ENCODE measurements at regions not wholly inside any gene's neighbourhood (a gene's known extent, or its start where the extent isn't known, plus 50 kb on each side); places are given as distances from the start of the nearest gene placed in this dataset.
"Not testable (repeated sequence)": the region's sequence is repeated elsewhere in the genome, so short reads cannot be mapped to it uniquely, and the experiment has no call there.

DNA sequence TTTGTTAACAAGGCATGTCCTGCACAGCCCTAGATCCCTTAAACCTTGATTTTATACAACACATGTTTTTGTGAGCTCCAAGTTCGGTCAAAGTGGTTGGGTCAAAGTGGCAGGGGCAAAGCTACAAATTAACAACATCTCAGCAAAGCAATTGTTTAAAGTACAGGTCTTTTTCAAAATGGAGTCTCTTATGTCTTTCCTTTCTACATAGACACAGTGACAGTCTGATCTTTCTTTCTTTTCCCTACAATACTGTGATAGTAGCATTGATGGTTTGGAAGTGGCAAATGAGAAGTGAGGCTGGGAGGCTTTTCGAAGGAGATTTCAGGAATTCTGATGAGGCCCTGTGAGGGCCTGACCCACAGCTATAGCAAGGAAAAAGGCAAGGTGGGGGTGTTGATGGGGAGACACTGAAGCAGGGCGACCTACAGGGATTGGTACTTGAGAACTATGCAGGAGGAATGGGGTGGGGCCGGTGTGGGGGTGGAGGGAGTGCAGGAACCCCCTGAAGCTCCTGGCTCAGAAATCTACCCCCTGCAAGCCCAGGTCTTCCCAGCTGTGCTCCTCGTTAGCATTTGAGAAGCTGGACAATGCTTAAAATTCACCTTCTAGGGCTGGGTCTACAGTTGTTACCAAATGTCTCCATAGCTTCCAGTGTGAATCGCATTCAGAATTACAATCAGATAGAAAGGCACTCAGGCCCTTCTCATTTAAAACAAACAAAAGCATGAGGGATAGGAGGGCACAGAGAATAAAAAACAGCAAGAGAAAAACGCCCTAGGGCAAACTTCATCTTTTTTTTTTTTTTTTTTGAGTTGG lies 102.6 kb upstream of the PPM1J start:
- H3K4me2 ChIP-seq (replicated peaks; ENCODE audit: extremely low read depth, low read length, poor library complexity, severe bottlenecking), result no peak overlapping the region
- no peak overlapping the region for H2AFZ ChIP-seq (ENCODE audit: insufficient read depth, low read depth, low read length, poor library complexity, severe bottlenecking)
- H3K27me3 ChIP-seq (ENCODE audit: control insufficient read depth in 2 of 2, insufficient read depth in 2 of 2, low read length in 2 of 2), result no peaks in the 10 kb centered on the region
- H3K27me3 Mint-ChIP-seq (ENCODE audit: low read depth in 3 of 3), result peaks cover 0 to 2% (median 1%) of the 10 kb centered on the region in 3 donors
- intact Hi-C loops (cut with micrococcal nuclease), result no loop called here
- H3K4me3 Mint-ChIP-seq, result no peak overlapping the region
- 91% methylated on average over 3 of the region's 7 CpGs for WGBS (ENCODE audit: insufficient coverage)
- no peaks in the 10 kb centered on the region for H3K36me3 ChIP-seq (replicated peaks in 1 of 2; ENCODE audit: control insufficient read depth in 1 of 2, insufficient read depth in 2 of 2, low read length in 2 of 2)
- no peaks in the 10 kb centered on the region for H3K36me3 Mint-ChIP-seq
- no peak for DNase-seq
- peak overlapping the region in 1 of 7 donors; percentile 15 for H3K27ac Mint-ChIP-seq
- H3K4me1 Mint-ChIP-seq, result peaks cover 16% of the 10 kb centered on the region
- H3K9ac ChIP-seq (ENCODE audit: insufficient read depth, low read length, poor library complexity, severe bottlenecking), result no peak overlapping the region
- no peak overlapping the region for H3K4me3 ChIP-seq (replicated peaks in 1 of 3; ENCODE audit: low read depth in 2 of 3, low read length in 3 of 3)
- no peak overlapping the region for H3K27ac ChIP-seq (ENCODE audit: low read depth in 1 of 2, low read length in 2 of 2)
- peaks cover 0 to 2% (median 0%) of the 10 kb centered on the region in 7 donors for H3K9me3 Mint-ChIP-seq
- H3K9me3 ChIP-seq (replicated peaks in 1 of 2; ENCODE audit: control insufficient read depth in 1 of 2, insufficient read depth in 1 of 2, low read length in 2 of 2), result no peaks in the 10 kb centered on the region
- H3K4me1 ChIP-seq (ENCODE audit: control insufficient read depth in 1 of 2, insufficient read depth in 2 of 2, low read length in 2 of 2), result peaks cover 16 to 17% of the 10 kb centered on the region in 2 donors
- TF ChIP-seq, protein P1, sequence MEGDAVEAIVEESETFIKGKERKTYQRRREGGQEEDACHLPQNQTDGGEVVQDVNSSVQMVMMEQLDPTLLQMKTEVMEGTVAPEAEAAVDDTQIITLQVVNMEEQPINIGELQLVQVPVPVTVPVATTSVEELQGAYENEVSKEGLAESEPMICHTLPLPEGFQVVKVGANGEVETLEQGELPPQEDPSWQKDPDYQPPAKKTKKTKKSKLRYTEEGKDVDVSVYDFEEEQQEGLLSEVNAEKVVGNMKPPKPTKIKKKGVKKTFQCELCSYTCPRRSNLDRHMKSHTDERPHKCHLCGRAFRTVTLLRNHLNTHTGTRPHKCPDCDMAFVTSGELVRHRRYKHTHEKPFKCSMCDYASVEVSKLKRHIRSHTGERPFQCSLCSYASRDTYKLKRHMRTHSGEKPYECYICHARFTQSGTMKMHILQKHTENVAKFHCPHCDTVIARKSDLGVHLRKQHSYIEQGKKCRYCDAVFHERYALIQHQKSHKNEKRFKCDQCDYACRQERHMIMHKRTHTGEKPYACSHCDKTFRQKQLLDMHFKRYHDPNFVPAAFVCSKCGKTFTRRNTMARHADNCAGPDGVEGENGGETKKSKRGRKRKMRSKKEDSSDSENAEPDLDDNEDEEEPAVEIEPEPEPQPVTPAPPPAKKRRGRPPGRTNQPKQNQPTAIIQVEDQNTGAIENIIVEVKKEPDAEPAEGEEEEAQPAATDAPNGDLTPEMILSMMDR (IDR thresholded peaks at IDR 0.05), result no peak
- H4K20me1 ChIP-seq (ENCODE audit: insufficient read depth, low read length), result no peaks in the 10 kb centered on the region
- H3K79me2 ChIP-seq (ENCODE audit: insufficient read depth, low read length), result no peaks in the 10 kb centered on the region

- H4K20me1 ChIP-seq (ENCODE audit: insufficient read depth, low read length), result no peaks in the 10 kb centered on the region
- no CpG with 5 or more reads among the region's 5 CpGs for WGBS (ENCODE audit: insufficient coverage)
- H3K4me1 ChIP-seq (ENCODE audit: control insufficient read depth in 1 of 2, insufficient read depth in 2 of 2, low read length in 2 of 2), result peaks cover 16 to 17% of the 10 kb centered on the region in 2 donors
- no peaks in the 10 kb centered on the region for H3K36me3 ChIP-seq (replicated peaks in 1 of 2; ENCODE audit: control insufficient read depth in 1 of 2, insufficient read depth in 2 of 2, low read length in 2 of 2)
- H3K9ac ChIP-seq (ENCODE audit: insufficient read depth, low read length, poor library complexity, severe bottlenecking), result no peak overlapping the region
- H3K27me3 Mint-ChIP-seq (ENCODE audit: low read depth in 3 of 3), result peaks cover 4 to 7% (median 5%) of the 10 kb centered on the region in 3 donors
- H3K4me2 ChIP-seq (replicated peaks; ENCODE audit: extremely low read depth, low read length, poor library complexity, severe bottlenecking), result no peak overlapping the region
- TF ChIP-seq, protein P1 (IDR thresholded peaks at IDR 0.05), result no peak
- no peak overlapping the region for H3K4me3 ChIP-seq (replicated peaks in 1 of 3; ENCODE audit: low read depth in 2 of 3, low read length in 3 of 3)
- DNase-seq, result no peak
- no peaks in the 10 kb centered on the region for H3K79me2 ChIP-seq (ENCODE audit: insufficient read depth, low read length)
- peaks cover 0 to 2% (median 0%) of the 10 kb centered on the region in 7 donors for H3K9me3 Mint-ChIP-seq
- no peak overlapping the region for H3K27ac ChIP-seq (ENCODE audit: low read depth in 1 of 2, low read length in 2 of 2)
- intact Hi-C loops (cut with micrococcal nuclease), result no loop called here
- H3K27me3 ChIP-seq (ENCODE audit: control insufficient read depth in 2 of 2, insufficient read depth in 2 of 2, low read length in 2 of 2), result no peaks in the 10 kb centered on the region
- no peak overlapping the region for H2AFZ ChIP-seq (ENCODE audit: insufficient read depth, low read depth, low read length, poor library complexity, severe bottlenecking)
- no peaks in the 10 kb centered on the region for H3K36me3 Mint-ChIP-seq
- peaks cover 16% of the 10 kb centered on the region for H3K4me1 Mint-ChIP-seq
- no peak overlapping the region for H3K4me3 Mint-ChIP-seq
- no peak overlapping the region for H3K27ac Mint-ChIP-seq
- H3K9me3 ChIP-seq (replicated peaks in 1 of 2; ENCODE audit: control insufficient read depth in 1 of 2, insufficient read depth in 1 of 2, low read length in 2 of 2), result no peaks in the 10 kb centered on the region
These were observed 100.2 kb upstream of the PPM1J start for GRCh38 chr1:112815376-112815775.

DNA sequence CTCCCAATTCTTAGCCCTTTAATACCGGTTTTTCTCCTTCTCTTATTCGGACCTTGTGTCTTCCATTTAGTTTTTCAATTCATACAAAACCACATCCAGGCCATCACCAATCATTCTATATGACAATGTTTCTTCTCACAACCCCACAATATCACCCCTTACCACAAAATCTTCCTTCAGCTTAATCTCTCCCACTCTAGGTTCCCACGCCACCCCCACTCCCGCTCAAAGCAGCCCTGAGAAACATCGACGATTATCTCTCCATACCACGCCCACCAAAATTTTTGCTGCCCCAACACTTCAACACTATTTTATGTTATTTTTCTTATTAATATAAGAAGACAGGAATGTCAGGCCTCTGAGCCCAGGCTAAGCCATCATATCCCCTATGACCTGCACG lies 99.5 kb upstream of the PPM1J start:
- H3K27me3 Mint-ChIP-seq (ENCODE audit: low read depth in 3 of 3); H3K36me3 ChIP-seq (replicated peaks in 1 of 2; ENCODE audit: control insufficient read depth in 1 of 2, insufficient read depth in 2 of 2, low read length in 2 of 2); H3K36me3 Mint-ChIP-seq; H3K27ac Mint-ChIP-seq; H3K4me1 Mint-ChIP-seq; H3K9me3 Mint-ChIP-seq; H3K9ac ChIP-seq (ENCODE audit: insufficient read depth, low read length, poor library complexity, severe bottlenecking); H4K20me1 ChIP-seq (ENCODE audit: insufficient read depth, low read length); DNase-seq; H3K27me3 ChIP-seq (ENCODE audit: control insufficient read depth in 2 of 2, insufficient read depth in 2 of 2, low read length in 2 of 2); H3K79me2 ChIP-seq (ENCODE audit: insufficient read depth, low read length); H3K27ac ChIP-seq (ENCODE audit: low read depth in 1 of 2, low read length in 2 of 2); H3K4me2 ChIP-seq (replicated peaks; ENCODE audit: extremely low read depth, low read length, poor library complexity, severe bottlenecking); H2AFZ ChIP-seq (ENCODE audit: insufficient read depth, low read depth, low read length, poor library complexity, severe bottlenecking); H3K9me3 ChIP-seq (replicated peaks in 1 of 2; ENCODE audit: control insufficient read depth in 1 of 2, insufficient read depth in 1 of 2, low read length in 2 of 2); H3K4me3 ChIP-seq (replicated peaks in 1 of 3; ENCODE audit: low read depth in 2 of 3, low read length in 3 of 3); H3K4me3 Mint-ChIP-seq; intact Hi-C loops (cut with micrococcal nuclease): not testable (repeated sequence)
- H3K4me1 ChIP-seq (ENCODE audit: control insufficient read depth in 1 of 2, insufficient read depth in 2 of 2, low read length in 2 of 2), result peaks cover 11 to 12% of the 10 kb centered on the region in 2 donors
- 100% methylated on average over 3 of the region's 8 CpGs for WGBS (ENCODE audit: insufficient coverage)
